ENCODE measurements at regions not wholly inside any gene's neighbourhood (a gene's known extent, or its start where the extent isn't known, plus 50 kb on each side); places are given as distances from the start of the nearest gene placed in this dataset.

DNA sequence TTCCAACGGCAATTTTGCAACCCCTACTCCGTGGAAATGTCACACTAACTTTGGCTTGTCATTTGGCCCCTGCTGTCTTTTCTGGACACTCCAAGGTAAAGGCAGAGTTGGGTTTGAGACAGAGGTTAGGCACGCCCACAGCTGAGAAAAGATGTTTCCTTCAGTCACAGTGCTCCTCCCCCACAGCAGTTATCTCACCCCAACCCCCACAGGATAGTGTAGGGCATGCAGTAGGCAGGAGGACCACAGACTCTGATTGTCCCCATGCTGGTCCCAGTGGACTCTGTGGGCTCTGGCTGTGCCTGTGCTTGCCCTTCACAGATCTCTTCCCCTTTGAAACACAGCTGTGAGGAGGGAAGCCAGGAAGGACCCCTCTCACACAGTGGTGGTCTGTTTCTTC, 124.0 kb upstream of the CARMIL1 start:
- Histone ChIP-seq H3K9me3 (ENCODE audit: low read length) (peaks cover 20% of the 10 kb centered on the region), H2AFZ (ENCODE audit: low read length) (no peak overlapping the region), H4K20me1 (ENCODE audit: insufficient read depth, low read length) (no peaks in the 10 kb centered on the region), H3K9ac (ENCODE audit: insufficient read depth, low read depth, low read length) (no peak overlapping the region), H3K79me2 (ENCODE audit: insufficient read depth, low read length) (no peaks in the 10 kb centered on the region), H3K27me3 (ENCODE audit: control insufficient read depth in 1 of 2, insufficient read depth in 2 of 2, low read length in 2 of 2) (no peaks in the 10 kb centered on the region), H3K36me3 (replicated peaks in 1 of 2; ENCODE audit: control insufficient read depth in 1 of 2, insufficient read depth in 2 of 2, low read length in 2 of 2) (no peaks in the 10 kb centered on the region), H3K4me1 (ENCODE audit: insufficient read depth, low read length) (no peaks in the 10 kb centered on the region), H3K4me3 (replicated peaks in 1 of 3; ENCODE audit: insufficient read depth in 1 of 3, low read depth in 2 of 3, low read length in 3 of 3) (no peak overlapping the region), H3K27ac (ENCODE audit: extremely low read length, insufficient read depth, low read length) (no peak overlapping the region), H3K4me2 (ENCODE audit: low read depth, low read length) (no peak overlapping the region)
- no peak for ATAC-seq
- BruUV-seq (replicated peaks) = no TSS peak
- 8% methylated on average over 3 of the region's 3 CpGs for WGBS (ENCODE audit: low lambda C conversion rate)
- in situ Hi-C loops (cut with HindIII; ENCODE audit: extremely low pct_ligation_motif_present, low pct_unique_long_range_greater_than_20kb) (no loop called here), intact Hi-C loops (cut with micrococcal nuclease; ENCODE audit: unreplicated experiment) (no loop called here)
- no peak for DNase-seq (ENCODE audit: low spot score)
- FAIRE-seq = no peak
- ChIA-PET POLR2A (no interaction called here), CTCF (ENCODE audit: low intra/inter-chr PET ratio, low total read pairs) (no interaction called here)
- TF ChIP-seq, protein P1, sequence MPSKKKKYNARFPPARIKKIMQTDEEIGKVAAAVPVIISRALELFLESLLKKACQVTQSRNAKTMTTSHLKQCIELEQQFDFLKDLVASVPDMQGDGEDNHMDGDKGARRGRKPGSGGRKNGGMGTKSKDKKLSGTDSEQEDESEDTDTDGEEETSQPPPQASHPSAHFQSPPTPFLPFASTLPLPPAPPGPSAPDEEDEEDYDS (CRISPR knock-in tag; IDR thresholded peaks at IDR 0.05) = no peak
- TF ChIP-seq SSRP1 (CRISPR knock-in tag; IDR thresholded peaks at IDR 0.05) (no peak), ZNF17 (CRISPR knock-in tag; IDR thresholded peaks at IDR 0.05) (no peak), NFIC (IDR thresholded peaks at IDR 0.05; ENCODE audit: low read length) (no peak), KDM5B (CRISPR knock-in tag; IDR thresholded peaks at IDR 0.05; ENCODE audit: borderline replicate concordance) (no peak), SIX4 (CRISPR knock-in tag; IDR thresholded peaks at IDR 0.05) (no peak), GZF1 (CRISPR knock-in tag; IDR thresholded peaks at IDR 0.05) (no peak), FOXO1 (CRISPR knock-in tag; IDR thresholded peaks at IDR 0.05) (no peak), TARDBP (CRISPR knock-in tag; IDR thresholded peaks at IDR 0.05) (no peak), ZNF30 (CRISPR knock-in tag; IDR thresholded peaks at IDR 0.05) (no peak), NFRKB (IDR thresholded peaks at IDR 0.05) (no peak), JUN (CRISPR knock-in tag; IDR thresholded peaks at IDR 0.05) (no peak), ARNT2 (CRISPR knock-in tag; IDR thresholded peaks at IDR 0.05; ENCODE audit: low read depth) (no peak)
- TF ChIP-seq, protein P2, sequence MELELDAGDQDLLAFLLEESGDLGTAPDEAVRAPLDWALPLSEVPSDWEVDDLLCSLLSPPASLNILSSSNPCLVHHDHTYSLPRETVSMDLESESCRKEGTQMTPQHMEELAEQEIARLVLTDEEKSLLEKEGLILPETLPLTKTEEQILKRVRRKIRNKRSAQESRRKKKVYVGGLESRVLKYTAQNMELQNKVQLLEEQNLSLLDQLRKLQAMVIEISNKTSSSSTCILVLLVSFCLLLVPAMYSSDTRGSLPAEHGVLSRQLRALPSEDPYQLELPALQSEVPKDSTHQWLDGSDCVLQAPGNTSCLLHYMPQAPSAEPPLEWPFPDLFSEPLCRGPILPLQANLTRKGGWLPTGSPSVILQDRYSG (CRISPR knock-in tag; IDR thresholded peaks at IDR 0.05) = no peak
- TF ChIP-seq, protein P3, sequence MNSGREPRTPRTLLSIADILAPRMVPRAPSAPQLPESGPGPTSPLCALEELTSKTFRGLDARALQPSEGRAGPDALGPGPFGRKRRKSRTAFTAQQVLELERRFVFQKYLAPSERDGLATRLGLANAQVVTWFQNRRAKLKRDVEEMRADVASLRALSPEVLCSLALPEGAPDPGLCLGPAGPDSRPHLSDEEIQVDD (CRISPR knock-in tag; IDR thresholded peaks at IDR 0.05; ENCODE audit: borderline replicate concordance) = no peak
- TF ChIP-seq, protein P4, sequence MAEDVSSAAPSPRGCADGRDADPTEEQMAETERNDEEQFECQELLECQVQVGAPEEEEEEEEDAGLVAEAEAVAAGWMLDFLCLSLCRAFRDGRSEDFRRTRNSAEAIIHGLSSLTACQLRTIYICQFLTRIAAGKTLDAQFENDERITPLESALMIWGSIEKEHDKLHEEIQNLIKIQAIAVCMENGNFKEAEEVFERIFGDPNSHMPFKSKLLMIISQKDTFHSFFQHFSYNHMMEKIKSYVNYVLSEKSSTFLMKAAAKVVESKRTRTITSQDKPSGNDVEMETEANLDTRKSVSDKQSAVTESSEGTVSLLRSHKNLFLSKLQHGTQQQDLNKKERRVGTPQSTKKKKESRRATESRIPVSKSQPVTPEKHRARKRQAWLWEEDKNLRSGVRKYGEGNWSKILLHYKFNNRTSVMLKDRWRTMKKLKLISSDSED (CRISPR knock-in tag; IDR thresholded peaks at IDR 0.05) = no peak
- TF ChIP-seq, protein P5, sequence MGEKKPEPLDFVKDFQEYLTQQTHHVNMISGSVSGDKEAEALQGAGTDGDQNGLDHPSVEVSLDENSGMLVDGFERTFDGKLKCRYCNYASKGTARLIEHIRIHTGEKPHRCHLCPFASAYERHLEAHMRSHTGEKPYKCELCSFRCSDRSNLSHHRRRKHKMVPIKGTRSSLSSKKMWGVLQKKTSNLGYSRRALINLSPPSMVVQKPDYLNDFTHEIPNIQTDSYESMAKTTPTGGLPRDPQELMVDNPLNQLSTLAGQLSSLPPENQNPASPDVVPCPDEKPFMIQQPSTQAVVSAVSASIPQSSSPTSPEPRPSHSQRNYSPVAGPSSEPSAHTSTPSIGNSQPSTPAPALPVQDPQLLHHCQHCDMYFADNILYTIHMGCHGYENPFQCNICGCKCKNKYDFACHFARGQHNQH (CRISPR knock-in tag; IDR thresholded peaks at IDR 0.05) = no peak
